Loucy (cell line): ENCODE measurements at regions not wholly inside any gene's neighbourhood (a gene's known extent, or its start where the extent isn't known, plus 50 kb on each side); places are given as distances from the start of the nearest gene placed in this dataset.

Experiments
- EZH2phosphoT487 ChIP-seq: fragments of 200-600 bp; IDR thresholded peaks from 2 replicates; pipeline ENCODE4 v1.6.1; 2018; ENCODE audit warnings: antibody characterized with exemption, mild to moderate bottlenecking, moderate library complexity, borderline replicate concordance
- TF ChIP-seq, protein P1 (sequence below): fragments of 200-600 bp; sonication (generic); conservative IDR thresholded peaks from 2 replicates; pipeline ENCODE4 v1.5.1; 2014; ENCODE audit warnings: mild to moderate bottlenecking, antibody characterized with exemption, low read length

DNA sequence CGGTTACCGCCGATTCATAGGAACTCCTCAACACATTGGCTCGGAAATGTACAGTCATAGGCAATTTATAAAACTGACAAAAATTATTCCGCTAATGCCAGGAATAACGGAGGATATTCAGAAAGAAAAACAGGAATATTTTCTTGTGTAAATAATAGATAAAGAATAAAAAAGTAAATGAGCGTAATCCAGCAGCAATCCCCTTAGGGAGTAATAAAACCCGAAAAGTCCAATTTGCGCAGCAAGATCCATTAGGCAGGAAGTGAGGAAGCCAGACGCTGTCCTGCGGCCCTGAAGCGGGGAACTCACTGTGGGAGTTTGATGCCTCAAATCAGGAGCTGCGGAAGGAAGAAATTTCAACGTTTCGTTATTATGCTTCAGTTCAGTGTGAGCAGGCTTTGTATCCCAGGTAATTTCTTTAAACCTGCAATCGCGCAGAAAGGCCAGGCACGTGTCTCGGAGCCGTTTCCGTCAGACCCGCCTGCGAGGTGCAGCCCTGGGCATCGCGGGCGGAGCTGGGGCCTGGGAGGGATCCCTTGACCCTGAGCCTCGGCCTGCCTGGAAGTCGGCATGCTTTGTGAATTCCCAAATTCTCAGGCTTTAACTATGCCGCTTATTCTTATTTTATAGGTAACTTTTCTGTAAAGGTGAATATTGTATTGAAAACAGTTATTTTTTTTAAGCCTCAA, 180.9 kb upstream of the ALKAL2 start:
- TF ChIP-seq, protein P1, sequence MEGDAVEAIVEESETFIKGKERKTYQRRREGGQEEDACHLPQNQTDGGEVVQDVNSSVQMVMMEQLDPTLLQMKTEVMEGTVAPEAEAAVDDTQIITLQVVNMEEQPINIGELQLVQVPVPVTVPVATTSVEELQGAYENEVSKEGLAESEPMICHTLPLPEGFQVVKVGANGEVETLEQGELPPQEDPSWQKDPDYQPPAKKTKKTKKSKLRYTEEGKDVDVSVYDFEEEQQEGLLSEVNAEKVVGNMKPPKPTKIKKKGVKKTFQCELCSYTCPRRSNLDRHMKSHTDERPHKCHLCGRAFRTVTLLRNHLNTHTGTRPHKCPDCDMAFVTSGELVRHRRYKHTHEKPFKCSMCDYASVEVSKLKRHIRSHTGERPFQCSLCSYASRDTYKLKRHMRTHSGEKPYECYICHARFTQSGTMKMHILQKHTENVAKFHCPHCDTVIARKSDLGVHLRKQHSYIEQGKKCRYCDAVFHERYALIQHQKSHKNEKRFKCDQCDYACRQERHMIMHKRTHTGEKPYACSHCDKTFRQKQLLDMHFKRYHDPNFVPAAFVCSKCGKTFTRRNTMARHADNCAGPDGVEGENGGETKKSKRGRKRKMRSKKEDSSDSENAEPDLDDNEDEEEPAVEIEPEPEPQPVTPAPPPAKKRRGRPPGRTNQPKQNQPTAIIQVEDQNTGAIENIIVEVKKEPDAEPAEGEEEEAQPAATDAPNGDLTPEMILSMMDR, result no peak
- no peak for TF ChIP-seq EZH2phosphoT487
